SH-SY5Y (cell line): ENCODE measurements at regions not wholly inside any gene's neighbourhood (a gene's known extent, or its start where the extent isn't known, plus 50 kb on each side); places are given as distances from the start of the nearest gene placed in this dataset.

ENCODE experiments used
- GATA2 ChIP-seq: IDR thresholded peaks from 2 replicates; pipeline ENCODE4 v1.6.1; 2011; ENCODE audit warnings: mild to moderate bottlenecking, low read depth, low read length
- GATA3 ChIP-seq: IDR thresholded peaks from 2 replicates; pipeline ENCODE4 v1.6.1; 2011; ENCODE audit warnings: low read depth, mild to moderate bottlenecking, low read length, moderate library complexity

DNA sequence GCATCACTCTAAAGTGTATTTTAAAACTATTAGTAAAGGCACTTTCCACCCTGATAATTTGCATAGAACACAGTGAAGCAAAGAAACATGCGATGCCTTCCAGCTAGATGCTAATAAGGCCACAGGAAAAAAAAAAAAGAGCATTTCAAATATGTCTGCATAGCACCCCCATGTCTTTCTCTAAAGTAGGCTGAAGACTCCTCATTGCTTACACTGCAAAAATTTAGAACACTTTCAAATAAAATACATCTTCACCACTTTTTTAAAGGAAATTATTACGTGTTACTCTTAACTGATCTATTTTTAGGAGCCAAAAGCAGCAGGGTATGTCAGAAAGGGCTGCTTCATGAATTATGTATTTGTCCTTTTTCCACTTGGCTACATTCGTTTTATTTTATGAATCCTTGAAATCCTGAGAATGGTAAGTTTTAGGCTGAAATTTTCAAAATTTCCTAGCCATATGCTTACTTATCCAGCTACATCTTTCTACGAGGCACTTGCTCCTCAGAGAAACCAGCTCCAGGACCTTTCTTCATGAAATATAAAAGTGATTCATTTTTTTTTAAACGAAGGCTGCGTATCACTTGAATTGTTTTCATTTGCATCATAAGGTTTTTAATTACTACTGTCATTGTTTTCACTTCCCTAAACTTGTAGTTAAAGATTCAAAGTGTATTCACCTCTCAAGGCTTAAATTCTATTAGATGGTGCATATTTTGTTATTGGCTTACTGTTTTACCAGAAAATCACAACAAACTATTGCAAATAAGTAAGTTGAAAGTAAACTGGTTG, 513.0 kb downstream of the PTPRC start:
- TF ChIP-seq GATA3 (no peak), GATA2 (no peak)
